ENCODE measurements at regions not wholly inside any gene's neighbourhood (a gene's known extent, or its start where the extent isn't known, plus 50 kb on each side); places are given as distances from the start of the nearest gene placed in this dataset.

DNA sequence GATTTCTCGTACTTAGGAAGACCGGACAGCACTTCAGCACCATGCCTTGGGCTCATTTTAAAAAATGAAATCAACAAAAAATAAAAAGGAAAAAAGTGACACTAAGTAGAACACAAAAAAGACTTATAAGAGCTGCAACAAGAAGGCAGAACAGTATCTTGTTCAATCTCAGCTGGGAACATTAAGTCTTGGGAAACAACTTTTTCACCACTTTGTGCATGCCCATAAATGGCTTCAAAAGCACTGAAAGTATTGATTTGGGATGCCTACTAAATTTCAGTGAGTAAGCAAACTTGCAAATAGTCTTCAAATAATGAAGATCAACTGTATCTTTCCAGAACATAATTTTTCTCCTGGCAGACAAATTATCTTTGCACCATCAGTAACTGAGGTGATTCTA lies 489.3 kb downstream of the NXPH1 start:
- no peak overlapping the region for H3K27ac ChIP-seq (ENCODE audit: low read depth, low read length)
- no peaks in the 10 kb centered on the region for H3K36me3 ChIP-seq (ENCODE audit: control insufficient read depth, insufficient read depth, low read length)
- peaks cover 5% of the 10 kb centered on the region for H3K4me1 ChIP-seq (ENCODE audit: control insufficient read depth, insufficient read depth, low read length)
- no peak overlapping the region for H3K4me3 ChIP-seq (ENCODE audit: low read length)
- no peak overlapping the region for H3K9ac ChIP-seq (ENCODE audit: extremely low read depth, low read length, poor library complexity, severe bottlenecking)
- H3K4me1 Mint-ChIP-seq, result peaks cover 21% of the 10 kb centered on the region
- DNase-seq, result no peak
- no peak overlapping the region for H3K27ac Mint-ChIP-seq
- H3K27me3 Mint-ChIP-seq (ENCODE audit: insufficient read depth), result no peaks in the 10 kb centered on the region
- H3K4me3 Mint-ChIP-seq, result no peak overlapping the region
- TF ChIP-seq, protein P1, sequence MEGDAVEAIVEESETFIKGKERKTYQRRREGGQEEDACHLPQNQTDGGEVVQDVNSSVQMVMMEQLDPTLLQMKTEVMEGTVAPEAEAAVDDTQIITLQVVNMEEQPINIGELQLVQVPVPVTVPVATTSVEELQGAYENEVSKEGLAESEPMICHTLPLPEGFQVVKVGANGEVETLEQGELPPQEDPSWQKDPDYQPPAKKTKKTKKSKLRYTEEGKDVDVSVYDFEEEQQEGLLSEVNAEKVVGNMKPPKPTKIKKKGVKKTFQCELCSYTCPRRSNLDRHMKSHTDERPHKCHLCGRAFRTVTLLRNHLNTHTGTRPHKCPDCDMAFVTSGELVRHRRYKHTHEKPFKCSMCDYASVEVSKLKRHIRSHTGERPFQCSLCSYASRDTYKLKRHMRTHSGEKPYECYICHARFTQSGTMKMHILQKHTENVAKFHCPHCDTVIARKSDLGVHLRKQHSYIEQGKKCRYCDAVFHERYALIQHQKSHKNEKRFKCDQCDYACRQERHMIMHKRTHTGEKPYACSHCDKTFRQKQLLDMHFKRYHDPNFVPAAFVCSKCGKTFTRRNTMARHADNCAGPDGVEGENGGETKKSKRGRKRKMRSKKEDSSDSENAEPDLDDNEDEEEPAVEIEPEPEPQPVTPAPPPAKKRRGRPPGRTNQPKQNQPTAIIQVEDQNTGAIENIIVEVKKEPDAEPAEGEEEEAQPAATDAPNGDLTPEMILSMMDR (conservative IDR thresholded peaks at IDR 0.05), result no peak
- H3K36me3 Mint-ChIP-seq (ENCODE audit: low read depth), result no peaks in the 10 kb centered on the region
- WGBS, 2 experiments (ENCODE audit: insufficient coverage in 1 of 2, insufficient read length in 1 of 2), result 95 to 100% methylated on average over 2 of the region's 2 CpGs
- no peaks in the 10 kb centered on the region for H3K9me3 Mint-ChIP-seq
- H3K9me3 ChIP-seq (ENCODE audit: control insufficient read depth, low read length), result no peaks in the 10 kb centered on the region
- no peaks in the 10 kb centered on the region for H3K27me3 ChIP-seq (ENCODE audit: control insufficient read depth, insufficient read depth, low read length, poor library complexity, severe bottlenecking)

DNA sequence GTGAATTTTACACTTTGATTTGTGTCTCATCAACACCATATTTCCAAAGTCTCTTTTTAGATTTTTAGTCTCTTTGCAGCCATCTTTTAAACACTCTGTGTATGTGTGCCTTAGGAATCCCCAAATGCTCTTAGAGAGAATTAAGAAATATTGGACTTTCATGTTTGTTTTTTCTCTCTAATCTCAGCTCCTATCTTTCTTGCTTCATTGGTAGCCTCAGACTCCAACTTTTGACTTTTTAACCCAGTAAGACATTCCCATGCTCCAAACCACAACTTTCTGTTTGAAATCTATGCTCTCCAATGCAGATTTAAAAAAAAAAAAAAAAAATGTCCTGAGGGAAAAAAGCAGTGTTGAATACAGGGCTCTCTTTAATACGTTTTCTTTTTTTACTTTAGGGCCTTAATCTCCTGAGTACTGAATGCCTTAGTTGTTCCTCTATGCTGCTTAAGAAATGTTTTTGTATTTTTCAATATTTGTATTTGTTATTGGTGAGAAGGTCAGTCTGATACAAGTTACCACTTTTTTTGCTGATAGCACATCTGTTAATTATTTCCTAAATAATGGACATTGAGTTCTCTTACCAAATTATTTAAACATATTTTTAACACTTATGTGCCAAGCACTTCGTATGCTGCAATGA lies 489.9 kb downstream of the NXPH1 start:
- H3K27me3 Mint-ChIP-seq (ENCODE audit: insufficient read depth), result no peaks in the 10 kb centered on the region
- no peaks in the 10 kb centered on the region for H3K36me3 ChIP-seq (ENCODE audit: control insufficient read depth, insufficient read depth, low read length)
- H3K4me3 Mint-ChIP-seq, result no peak overlapping the region
- H3K9ac ChIP-seq (ENCODE audit: extremely low read depth, low read length, poor library complexity, severe bottlenecking), result no peak overlapping the region
- H3K36me3 Mint-ChIP-seq (ENCODE audit: low read depth), result no peaks in the 10 kb centered on the region
- H3K4me1 ChIP-seq (ENCODE audit: control insufficient read depth, insufficient read depth, low read length), result peaks cover 3% of the 10 kb centered on the region
- no peaks in the 10 kb centered on the region for H3K9me3 ChIP-seq (ENCODE audit: control insufficient read depth, low read length)
- H3K27me3 ChIP-seq (ENCODE audit: control insufficient read depth, insufficient read depth, low read length, poor library complexity, severe bottlenecking), result no peaks in the 10 kb centered on the region
- H3K9me3 Mint-ChIP-seq, result no peaks in the 10 kb centered on the region
- TF ChIP-seq, protein P1 (conservative IDR thresholded peaks at IDR 0.05), result no peak
- WGBS, 2 experiments (ENCODE audit: insufficient coverage in 1 of 2, insufficient read length in 1 of 2), result 90 to 100% methylated on average over 1 to 2 of the region's 2 CpGs
- DNase-seq, result no peak
- peaks cover 20% of the 10 kb centered on the region for H3K4me1 Mint-ChIP-seq
- H3K27ac ChIP-seq (ENCODE audit: low read depth, low read length), result no peak overlapping the region
- no peak overlapping the region for H3K27ac Mint-ChIP-seq
- H3K4me3 ChIP-seq (ENCODE audit: low read length), result no peak overlapping the region

DNA sequence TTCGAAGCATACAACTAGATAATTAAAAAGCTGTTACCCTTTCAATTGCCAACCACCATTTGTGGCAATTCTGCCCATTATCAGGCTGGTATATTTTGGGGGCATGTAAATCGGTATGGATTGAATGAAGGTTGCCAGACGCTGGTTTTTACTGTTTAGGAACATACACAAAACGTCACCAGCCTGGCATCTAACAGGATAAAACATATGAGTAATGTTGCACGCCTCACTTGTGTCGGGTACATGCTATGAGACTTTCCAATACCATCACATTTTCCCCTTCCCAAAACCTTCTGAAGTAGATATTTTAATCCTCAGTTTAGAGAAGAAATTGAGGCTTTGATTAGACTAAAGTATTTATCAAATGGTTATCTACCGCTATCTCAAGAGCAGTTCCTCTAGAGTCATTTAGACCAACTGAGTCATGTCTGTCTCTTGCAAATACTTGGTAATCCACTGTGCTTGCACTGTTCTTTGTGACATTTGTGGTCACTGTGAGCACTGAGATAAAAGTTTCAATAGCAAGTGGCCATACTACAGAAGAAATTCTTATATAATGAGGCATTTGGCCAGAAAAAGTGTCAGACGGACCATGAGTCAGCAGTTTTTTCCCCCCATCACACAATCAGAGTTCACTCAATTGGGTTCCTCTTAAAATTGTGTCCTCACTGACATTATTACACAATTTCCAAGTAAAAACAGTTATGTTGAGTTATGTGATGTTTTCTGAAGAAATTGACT lies 498.7 kb downstream of the NXPH1 start:
- no peaks in the 10 kb centered on the region for H3K4me1 ChIP-seq (ENCODE audit: control insufficient read depth, insufficient read depth, low read length)
- Mint-ChIP-seq H3K4me3 (no peak overlapping the region), H3K27ac (no peak overlapping the region), H3K27me3 (ENCODE audit: insufficient read depth) (no peaks in the 10 kb centered on the region), H3K4me1 (no peaks in the 10 kb centered on the region), H3K36me3 (ENCODE audit: low read depth) (no peaks in the 10 kb centered on the region), H3K9me3 (no peaks in the 10 kb centered on the region)
- no peaks in the 10 kb centered on the region for H3K27me3 ChIP-seq (ENCODE audit: control insufficient read depth, insufficient read depth, low read length, poor library complexity, severe bottlenecking)
- no peak for DNase-seq
- H3K9ac ChIP-seq (ENCODE audit: extremely low read depth, low read length, poor library complexity, severe bottlenecking), result no peak overlapping the region
- TF ChIP-seq, protein P1 (conservative IDR thresholded peaks at IDR 0.05), result no peak
- no peak overlapping the region for H3K27ac ChIP-seq (ENCODE audit: low read depth, low read length)
- 78 to 86% methylated on average over 3 to 8 of the region's 8 CpGs for WGBS, 2 experiments (ENCODE audit: insufficient coverage in 1 of 2, insufficient read length in 1 of 2)
- H3K36me3 ChIP-seq (ENCODE audit: control insufficient read depth, insufficient read depth, low read length), result no peaks in the 10 kb centered on the region
- no peak overlapping the region for H3K4me3 ChIP-seq (ENCODE audit: low read length)
- H3K9me3 ChIP-seq (ENCODE audit: control insufficient read depth, low read length), result no peaks in the 10 kb centered on the region
